ENCODE measurements at regions not wholly inside any gene's neighbourhood (a gene's known extent, or its start where the extent isn't known, plus 50 kb on each side); places are given as distances from the start of the nearest gene placed in this dataset.

GRCh38 chr9:78131969-78132700, 100.5 kb upstream of the GNAQ start:
- Histone ChIP-seq H3K27me3 (no peaks in the 10 kb centered on the region), H3K27ac (no peak overlapping the region), H3K4me1 (peaks cover 0 to 5% of the 10 kb centered on the region in 2 donors), H3K9me3 (no peaks in the 10 kb centered on the region), H3K36me3 (no peaks in the 10 kb centered on the region), H3K4me3 (replicated peaks in 1 of 3) (no peak overlapping the region)
- TF ChIP-seq CTCF (IDR thresholded peaks at IDR 0.05) (no peak), POLR2A (IDR thresholded peaks at IDR 0.05) (no peak)
- intact Hi-C loops (cut with DNase I): no loop called here
- 56 to 60% methylated on average over 2 of the region's 2 CpGs for WGBS, 2 donors
- no peak for DNase-seq

GRCh38 chr9:78130853-78131252, 99.2 kb upstream of the GNAQ start:
- intact Hi-C loops (cut with DNase I): no loop called here
- Histone ChIP-seq H3K27me3 (no peaks in the 10 kb centered on the region), H3K4me1 (peaks cover 0 to 5% of the 10 kb centered on the region in 2 donors), H3K27ac (no peak overlapping the region), H3K9me3 (no peaks in the 10 kb centered on the region), H3K4me3 (replicated peaks in 1 of 3) (no peak overlapping the region), H3K36me3 (no peaks in the 10 kb centered on the region)
- no peak for TF ChIP-seq CTCF (IDR thresholded peaks at IDR 0.05)
- no peak for TF ChIP-seq POLR2A (IDR thresholded peaks at IDR 0.05)
- no peak for DNase-seq

GRCh38 chr9:78130004-78130403, 98.4 kb upstream of the GNAQ start:
- no peak for TF ChIP-seq CTCF (IDR thresholded peaks at IDR 0.05)
- TF ChIP-seq POLR2A (IDR thresholded peaks at IDR 0.05): no peak
- H3K27me3 ChIP-seq: no peaks in the 10 kb centered on the region
- H3K9me3 ChIP-seq: no peaks in the 10 kb centered on the region
- no peaks in the 10 kb centered on the region for H3K36me3 ChIP-seq
- H3K4me1 ChIP-seq: peaks cover 0 to 5% of the 10 kb centered on the region in 2 donors
- WGBS, 2 donors: 78 to 83% methylated on average over 6 of the region's 6 CpGs
- no peak overlapping the region for H3K4me3 ChIP-seq (replicated peaks in 1 of 3)
- DNase-seq: peak; percentile 11 to 40
- intact Hi-C loops (cut with DNase I): no loop called here
- no peak overlapping the region for H3K27ac ChIP-seq

- no peaks in the 10 kb centered on the region for H3K9me3 ChIP-seq
- H3K36me3 ChIP-seq: no peaks in the 10 kb centered on the region
- 84 to 86% methylated on average over 5 of the region's 5 CpGs for WGBS, 2 donors
- no peak for DNase-seq
- no peaks in the 10 kb centered on the region for H3K27me3 ChIP-seq
- TF ChIP-seq CTCF (IDR thresholded peaks at IDR 0.05): no peak
- TF ChIP-seq POLR2A (IDR thresholded peaks at IDR 0.05): no peak
- H3K27ac ChIP-seq: no peak overlapping the region
- H3K4me3 ChIP-seq (replicated peaks in 1 of 3): no peak overlapping the region
- peaks cover 0 to 5% of the 10 kb centered on the region in 2 donors for H3K4me1 ChIP-seq
- intact Hi-C loops (cut with DNase I): no loop called here
Observed at GRCh38 chr9:78127279-78128225, 95.9 kb upstream of the GNAQ start.

- intact Hi-C loops (cut with DNase I): no loop called here
- H3K27ac ChIP-seq: no peak overlapping the region
- 44 to 68% methylated on average over 1 of the region's 1 CpG for WGBS, 2 donors
- H3K4me1 ChIP-seq: no peaks in the 10 kb centered on the region
- no peak for TF ChIP-seq POLR2A (IDR thresholded peaks at IDR 0.05)
- no peak for TF ChIP-seq CTCF (IDR thresholded peaks at IDR 0.05)
- H3K4me3 ChIP-seq (replicated peaks in 1 of 3): no peak overlapping the region
- H3K27me3 ChIP-seq: no peaks in the 10 kb centered on the region
- DNase-seq: no peak
- no peaks in the 10 kb centered on the region for H3K36me3 ChIP-seq
- H3K9me3 ChIP-seq: no peaks in the 10 kb centered on the region
Observed at GRCh38 chr9:78123808-78124207, 92.2 kb upstream of the GNAQ start.

All from thyroid gland (tissue), 4 donors.